WTC11 (cell line): ENCODE measurements at regions not wholly inside any gene's neighbourhood (a gene's known extent, or its start where the extent isn't known, plus 50 kb on each side); places are given as distances from the start of the nearest gene placed in this dataset.
A peak's percentile ranks its signal among the peaks of the same experiment; 100 is the strongest.
"Not testable (repeated sequence)": the region's sequence is repeated elsewhere in the genome, so short reads cannot be mapped to it uniquely, and the experiment has no call there.

ENCODE experiments used
- CTCF ChIP-seq: fragments of 200-600 bp; IDR thresholded peaks from 2 replicates; pipeline ENCODE4 v1.8.0; 2022; ENCODE audit warnings: antibody characterized with exemption
- ETV6 ChIP-seq: sonication (generic); formaldehyde crosslinking; IDR thresholded peaks from 2 replicates; pipeline ENCODE4 v1.8.1; 2022; ENCODE audit warnings: mild to moderate bottlenecking, missing genetic modification reagents
- FOXJ3 ChIP-seq: sonication (generic); formaldehyde crosslinking; IDR thresholded peaks from 2 replicates; pipeline ENCODE4 v1.9.0; 2021; ENCODE audit warnings: missing genetic modification reagents, mild to moderate bottlenecking, borderline replicate concordance
- MAX ChIP-seq: sonication (generic); formaldehyde crosslinking; IDR thresholded peaks from 2 replicates; pipeline ENCODE4 v1.8.0; 2022; ENCODE audit warnings: mild to moderate bottlenecking, missing genetic modification reagents
- NFE2L1 ChIP-seq: sonication (generic); formaldehyde crosslinking; IDR thresholded peaks from 2 replicates; pipeline ENCODE4 v1.8.1; 2023; ENCODE audit warnings: missing genetic modification reagents
- PRDM15 ChIP-seq: sonication (generic); formaldehyde crosslinking; IDR thresholded peaks from 2 replicates; pipeline ENCODE4 v1.8.0; 2022; ENCODE audit warnings: missing genetic modification reagents
- SP1 ChIP-seq: sonication (generic); formaldehyde crosslinking; conservative IDR thresholded peaks from 2 replicates; pipeline ENCODE4 v1.8.1; 2022; ENCODE audit warnings: missing genetic modification reagents
- TEAD1 ChIP-seq: sonication (generic); formaldehyde crosslinking; IDR thresholded peaks from 2 replicates; pipeline ENCODE4 v1.8.0; 2022; ENCODE audit warnings: mild to moderate bottlenecking, missing genetic modification reagents
- USF2 ChIP-seq: sonication (generic); formaldehyde crosslinking; IDR thresholded peaks from 2 replicates; pipeline ENCODE4 v1.8.1; 2023; ENCODE audit warnings: mild to moderate bottlenecking, missing genetic modification reagents, moderate library complexity
- ZBTB43 ChIP-seq: sonication (generic); formaldehyde crosslinking; IDR thresholded peaks from 2 replicates; pipeline ENCODE4 v1.8.1; 2023; ENCODE audit warnings: mild to moderate bottlenecking, missing genetic modification reagents
- ZNF138 ChIP-seq: sonication (generic); formaldehyde crosslinking; conservative IDR thresholded peaks from 2 replicates; pipeline ENCODE4 v1.8.1; 2022; ENCODE audit warnings: mild to moderate bottlenecking, moderate library complexity, missing genetic modification reagents

- TF ChIP-seq USF2; TEAD1; ZBTB43; MAX; ETV6; NFE2L1; ZNF138 (CRISPR knock-in tag); FOXJ3 (CRISPR knock-in tag); PRDM15 (CRISPR knock-in tag); SP1 (CRISPR knock-in tag): not testable (repeated sequence)
- TF ChIP-seq CTCF: peak; percentile 21; the same call in 1 of the 2 replicates
Measured at GRCh38 chr1:143884932-143885574, 86.7 kb downstream of the FAM72C start.
